ENCODE measurements at regions not wholly inside any gene's neighbourhood (a gene's known extent, or its start where the extent isn't known, plus 50 kb on each side); places are given as distances from the start of the nearest gene placed in this dataset.

DNA sequence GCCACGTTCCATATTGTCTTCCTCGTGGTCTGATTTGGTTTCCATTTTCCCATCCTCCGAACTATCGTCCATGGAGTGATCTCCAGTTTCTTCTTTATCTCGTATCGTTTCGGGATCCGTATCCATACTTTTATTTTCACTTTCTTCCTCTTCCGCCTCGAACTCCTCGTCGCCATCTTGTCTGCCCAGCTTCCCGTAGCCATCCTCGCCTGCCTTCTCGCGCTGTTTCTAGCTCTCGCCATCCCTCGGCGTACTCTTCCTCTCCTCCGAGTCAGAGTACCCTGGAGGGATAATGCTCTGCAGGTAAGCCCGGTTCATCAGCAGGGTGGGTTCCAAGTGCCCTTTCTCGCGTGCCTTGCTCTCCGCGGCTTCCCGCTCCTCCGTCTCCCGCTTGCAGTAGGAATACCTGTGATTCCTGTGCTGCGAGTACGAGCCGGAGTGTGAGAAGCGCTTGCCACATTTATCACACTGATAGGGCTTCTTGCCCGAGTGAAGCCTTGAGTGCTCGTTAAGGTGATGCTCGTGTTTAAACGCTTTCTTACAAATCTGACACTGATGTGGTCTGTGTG lies 134.5 kb upstream of the TAPT1 start:
- no peak overlapping the region for H3K4me2 ChIP-seq (ENCODE audit: extremely low read depth, insufficient read depth, low read length)
- DNase-seq (ENCODE audit: low read depth in 2 of 2), result no peak
- no peak overlapping the region for H3K9ac ChIP-seq (ENCODE audit: insufficient read depth, low read length)
- TF ChIP-seq, protein P1, sequence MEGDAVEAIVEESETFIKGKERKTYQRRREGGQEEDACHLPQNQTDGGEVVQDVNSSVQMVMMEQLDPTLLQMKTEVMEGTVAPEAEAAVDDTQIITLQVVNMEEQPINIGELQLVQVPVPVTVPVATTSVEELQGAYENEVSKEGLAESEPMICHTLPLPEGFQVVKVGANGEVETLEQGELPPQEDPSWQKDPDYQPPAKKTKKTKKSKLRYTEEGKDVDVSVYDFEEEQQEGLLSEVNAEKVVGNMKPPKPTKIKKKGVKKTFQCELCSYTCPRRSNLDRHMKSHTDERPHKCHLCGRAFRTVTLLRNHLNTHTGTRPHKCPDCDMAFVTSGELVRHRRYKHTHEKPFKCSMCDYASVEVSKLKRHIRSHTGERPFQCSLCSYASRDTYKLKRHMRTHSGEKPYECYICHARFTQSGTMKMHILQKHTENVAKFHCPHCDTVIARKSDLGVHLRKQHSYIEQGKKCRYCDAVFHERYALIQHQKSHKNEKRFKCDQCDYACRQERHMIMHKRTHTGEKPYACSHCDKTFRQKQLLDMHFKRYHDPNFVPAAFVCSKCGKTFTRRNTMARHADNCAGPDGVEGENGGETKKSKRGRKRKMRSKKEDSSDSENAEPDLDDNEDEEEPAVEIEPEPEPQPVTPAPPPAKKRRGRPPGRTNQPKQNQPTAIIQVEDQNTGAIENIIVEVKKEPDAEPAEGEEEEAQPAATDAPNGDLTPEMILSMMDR (conservative IDR thresholded peaks at IDR 0.05 in 1 of 2, IDR thresholded peaks at IDR 0.05 in 1 of 2; ENCODE audit: low read depth in 1 of 2, low read length in 2 of 2), result no peak
- TF ChIP-seq EZH2 (IDR thresholded peaks at IDR 0.05; ENCODE audit: low read length, missing control alignments), result no peak
- H3K4me3 ChIP-seq (replicated peaks in 1 of 4; ENCODE audit: control extremely low read depth in 1 of 4, insufficient read depth in 1 of 4, low read depth in 3 of 4, low read length in 4 of 4), result no peak overlapping the region
- H2AFZ ChIP-seq (ENCODE audit: low read length), result no peak overlapping the region
- no peak overlapping the region for H3K27ac ChIP-seq (ENCODE audit: insufficient read depth, low read length)
- no peaks in the 10 kb centered on the region for H3K4me1 ChIP-seq (ENCODE audit: control insufficient read depth, extremely low read depth, insufficient read depth, low read length)
- no peaks in the 10 kb centered on the region for H3K27me3 ChIP-seq (ENCODE audit: control insufficient read depth, insufficient read depth, low read length)
- no peaks in the 10 kb centered on the region for H4K20me1 ChIP-seq (ENCODE audit: control insufficient read depth, extremely low read depth, insufficient read depth, low read length)
- no peaks in the 10 kb centered on the region for H3K79me2 ChIP-seq (ENCODE audit: control insufficient read depth, insufficient read depth, low read length)
- no peaks in the 10 kb centered on the region for H3K9me3 ChIP-seq (ENCODE audit: control insufficient read depth, insufficient read depth, low read depth, low read length)
- H3K36me3 ChIP-seq (ENCODE audit: control insufficient read depth, insufficient read depth, low read length), result no peaks in the 10 kb centered on the region

DNA sequence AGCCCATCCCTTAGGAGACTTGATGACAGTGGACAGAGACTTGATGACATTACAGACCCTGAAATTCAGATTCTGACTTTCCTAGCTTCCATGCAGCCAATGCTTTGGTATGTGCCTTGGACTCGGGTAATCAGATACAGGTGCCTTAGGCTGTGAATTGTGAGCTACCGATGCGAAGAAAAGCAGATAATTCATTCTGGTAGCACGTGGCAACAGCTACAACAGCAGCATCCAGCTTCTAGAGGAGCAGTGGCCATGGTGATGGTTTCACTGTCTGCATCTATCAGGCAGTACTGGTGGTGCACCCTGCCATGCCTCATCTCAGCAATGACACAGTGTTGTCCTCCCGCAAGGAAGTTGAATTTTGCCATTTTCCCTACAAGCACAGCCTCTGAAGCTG lies 126.9 kb upstream of the TAPT1 start:
- H3K9me3 ChIP-seq (ENCODE audit: control insufficient read depth, insufficient read depth, low read depth, low read length), result no peaks in the 10 kb centered on the region
- H3K36me3 ChIP-seq (ENCODE audit: control insufficient read depth, insufficient read depth, low read length), result no peaks in the 10 kb centered on the region
- no peak overlapping the region for H3K4me2 ChIP-seq (ENCODE audit: extremely low read depth, insufficient read depth, low read length)
- no peaks in the 10 kb centered on the region for H3K79me2 ChIP-seq (ENCODE audit: control insufficient read depth, insufficient read depth, low read length)
- DNase-seq (ENCODE audit: low read depth in 2 of 2), result no peak
- H3K4me1 ChIP-seq (ENCODE audit: control insufficient read depth, extremely low read depth, insufficient read depth, low read length), result no peaks in the 10 kb centered on the region
- H2AFZ ChIP-seq (ENCODE audit: low read length), result no peak overlapping the region
- no peaks in the 10 kb centered on the region for H4K20me1 ChIP-seq (ENCODE audit: control insufficient read depth, extremely low read depth, insufficient read depth, low read length)
- peaks cover 4% of the 10 kb centered on the region for H3K27me3 ChIP-seq (ENCODE audit: control insufficient read depth, insufficient read depth, low read length)
- H3K9ac ChIP-seq (ENCODE audit: insufficient read depth, low read length), result no peak overlapping the region
- TF ChIP-seq, protein P1 (conservative IDR thresholded peaks at IDR 0.05 in 1 of 2, IDR thresholded peaks at IDR 0.05 in 1 of 2; ENCODE audit: low read depth in 1 of 2, low read length in 2 of 2), result no peak
- no peak for TF ChIP-seq EZH2 (IDR thresholded peaks at IDR 0.05; ENCODE audit: low read length, missing control alignments)
- H3K27ac ChIP-seq (ENCODE audit: insufficient read depth, low read length), result no peak overlapping the region
- no peak overlapping the region for H3K4me3 ChIP-seq (replicated peaks in 1 of 4; ENCODE audit: control extremely low read depth in 1 of 4, insufficient read depth in 1 of 4, low read depth in 3 of 4, low read length in 4 of 4)

DNA sequence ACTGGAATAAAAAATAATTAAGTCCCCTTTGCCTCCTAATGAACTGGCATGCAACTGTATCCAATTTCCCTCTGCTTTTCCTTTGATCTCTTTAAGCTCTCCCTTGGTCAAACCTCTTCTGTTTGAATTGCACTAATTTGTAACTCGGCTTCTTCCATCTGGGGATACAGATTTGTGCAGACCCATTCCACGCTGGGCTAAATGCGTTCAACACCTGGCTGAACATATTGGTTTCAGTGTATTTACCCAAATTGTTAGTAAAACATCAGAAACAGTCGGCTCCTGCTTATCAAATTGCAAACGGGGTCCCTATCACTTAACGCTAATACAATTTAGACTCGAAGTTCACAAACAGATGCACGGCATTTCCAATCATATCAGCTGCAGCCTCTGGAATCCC lies 124.9 kb upstream of the TAPT1 start:
- no peaks in the 10 kb centered on the region for H3K36me3 ChIP-seq (ENCODE audit: control insufficient read depth, insufficient read depth, low read length)
- TF ChIP-seq, protein P1 (conservative IDR thresholded peaks at IDR 0.05 in 1 of 2, IDR thresholded peaks at IDR 0.05 in 1 of 2; ENCODE audit: low read depth in 1 of 2, low read length in 2 of 2), result no peak
- no peak for TF ChIP-seq EZH2 (IDR thresholded peaks at IDR 0.05; ENCODE audit: low read length, missing control alignments)
- no peak overlapping the region for H3K27ac ChIP-seq (ENCODE audit: insufficient read depth, low read length)

More for the DNA sequence above, 124.9 kb upstream of the TAPT1 start:
- Histone ChIP-seq H3K9me3 (ENCODE audit: control insufficient read depth, insufficient read depth, low read depth, low read length) (no peaks in the 10 kb centered on the region), H3K4me3 (replicated peaks in 1 of 4; ENCODE audit: control extremely low read depth in 1 of 4, insufficient read depth in 1 of 4, low read depth in 3 of 4, low read length in 4 of 4) (no peak overlapping the region), H3K4me2 (ENCODE audit: extremely low read depth, insufficient read depth, low read length) (no peak overlapping the region), H4K20me1 (ENCODE audit: control insufficient read depth, extremely low read depth, insufficient read depth, low read length) (no peaks in the 10 kb centered on the region), H3K79me2 (ENCODE audit: control insufficient read depth, insufficient read depth, low read length) (no peaks in the 10 kb centered on the region), H2AFZ (ENCODE audit: low read length) (no peak overlapping the region), H3K27me3 (ENCODE audit: control insufficient read depth, insufficient read depth, low read length) (peaks cover 4% of the 10 kb centered on the region), H3K4me1 (ENCODE audit: control insufficient read depth, extremely low read depth, insufficient read depth, low read length) (no peaks in the 10 kb centered on the region), H3K9ac (ENCODE audit: insufficient read depth, low read length) (no peak overlapping the region)
- DNase-seq (ENCODE audit: low read depth in 2 of 2), result no peak
